Activated naive CD8-positive, alpha-beta T cell (primary cell): ENCODE measurements at regions not wholly inside any gene's neighbourhood (a gene's known extent, or its start where the extent isn't known, plus 50 kb on each side); places are given as distances from the start of the nearest gene placed in this dataset.

Source experiments
- H3K27ac Mint-ChIP-seq: one replicate; pipeline ENCODE4 v1.8.0; 2021; ENCODE audit warnings: mixed read lengths
- H3K27me3 Mint-ChIP-seq: one replicate; pipeline ENCODE4 v1.8.0; 2021; ENCODE audit warnings: mixed read lengths
- H3K36me3 Mint-ChIP-seq: one replicate; pipeline ENCODE4 v1.8.0; 2021; ENCODE audit warnings: mixed read lengths
- H3K4me1 Mint-ChIP-seq: one replicate; pipeline ENCODE4 v1.8.0; 2021; ENCODE audit warnings: low read depth, mixed read lengths
- H3K4me3 Mint-ChIP-seq: one replicate; pipeline ENCODE4 v1.8.0; 2021; ENCODE audit warnings: mild to moderate bottlenecking, mixed read lengths
- H3K9me3 Mint-ChIP-seq: one replicate; pipeline ENCODE4 v1.8.0; 2021; ENCODE audit warnings: low read depth, mixed read lengths

GRCh38 chr9:27750566-27750965, 177.3 kb upstream of the C9orf72 start:
- H3K4me1 Mint-ChIP-seq: no peaks in the 10 kb centered on the region
- no peak overlapping the region for H3K4me3 Mint-ChIP-seq
- H3K9me3 Mint-ChIP-seq: no peaks in the 10 kb centered on the region
- H3K36me3 Mint-ChIP-seq: no peaks in the 10 kb centered on the region
- no peak overlapping the region for H3K27ac Mint-ChIP-seq
- H3K27me3 Mint-ChIP-seq: peaks cover 4% of the 10 kb centered on the region

- H3K9me3 Mint-ChIP-seq: no peaks in the 10 kb centered on the region
- H3K27me3 Mint-ChIP-seq: peaks cover 4% of the 10 kb centered on the region
- no peak overlapping the region for H3K27ac Mint-ChIP-seq
- H3K36me3 Mint-ChIP-seq: no peaks in the 10 kb centered on the region
- no peaks in the 10 kb centered on the region for H3K4me1 Mint-ChIP-seq
- no peak overlapping the region for H3K4me3 Mint-ChIP-seq
These were observed 178.8 kb upstream of the C9orf72 start for GRCh38 chr9:27752069-27752468.

GRCh38 chr9:27755846-27756245, 182.6 kb upstream of the C9orf72 start:
- Mint-ChIP-seq H3K9me3 (no peaks in the 10 kb centered on the region), H3K27me3 (peaks cover 1% of the 10 kb centered on the region), H3K36me3 (no peaks in the 10 kb centered on the region), H3K4me1 (no peaks in the 10 kb centered on the region), H3K27ac (no peak overlapping the region), H3K4me3 (no peak overlapping the region)

GRCh38 chr9:27756418-27756817, 183.1 kb upstream of the C9orf72 start:
- Mint-ChIP-seq H3K4me3 (no peak overlapping the region), H3K36me3 (no peaks in the 10 kb centered on the region), H3K9me3 (no peaks in the 10 kb centered on the region), H3K27me3 (peaks cover 1% of the 10 kb centered on the region), H3K27ac (no peak overlapping the region), H3K4me1 (no peaks in the 10 kb centered on the region)

- Mint-ChIP-seq H3K4me3 (no peak overlapping the region), H3K9me3 (no peaks in the 10 kb centered on the region), H3K4me1 (no peaks in the 10 kb centered on the region), H3K27ac (no peak overlapping the region), H3K27me3 (peaks cover 2% of the 10 kb centered on the region), H3K36me3 (no peaks in the 10 kb centered on the region)
These were observed 190.6 kb upstream of the C9orf72 start for GRCh38 chr9:27763831-27764230.

- Mint-ChIP-seq H3K4me3 (no peak overlapping the region), H3K9me3 (no peaks in the 10 kb centered on the region), H3K36me3 (no peaks in the 10 kb centered on the region), H3K27me3 (peaks cover 2% of the 10 kb centered on the region), H3K27ac (no peak overlapping the region), H3K4me1 (no peaks in the 10 kb centered on the region)
These were observed 192.2 kb upstream of the C9orf72 start for GRCh38 chr9:27765266-27766072.

GRCh38 chr9:27766073-27766835, 193.0 kb upstream of the C9orf72 start:
- Mint-ChIP-seq H3K27me3 (peaks cover 3% of the 10 kb centered on the region), H3K9me3 (no peaks in the 10 kb centered on the region), H3K4me3 (no peak overlapping the region), H3K4me1 (no peaks in the 10 kb centered on the region), H3K36me3 (no peaks in the 10 kb centered on the region), H3K27ac (no peak overlapping the region)

- H3K4me3 Mint-ChIP-seq: no peak overlapping the region
- H3K9me3 Mint-ChIP-seq: no peaks in the 10 kb centered on the region
- no peaks in the 10 kb centered on the region for H3K36me3 Mint-ChIP-seq
- no peaks in the 10 kb centered on the region for H3K4me1 Mint-ChIP-seq
- peaks cover 3% of the 10 kb centered on the region for H3K27me3 Mint-ChIP-seq
- no peak overlapping the region for H3K27ac Mint-ChIP-seq
These were observed 195.5 kb upstream of the C9orf72 start for GRCh38 chr9:27768781-27769180.

- Mint-ChIP-seq H3K36me3 (no peaks in the 10 kb centered on the region), H3K4me1 (no peaks in the 10 kb centered on the region), H3K27me3 (peaks cover 3% of the 10 kb centered on the region), H3K9me3 (no peaks in the 10 kb centered on the region), H3K4me3 (no peak overlapping the region), H3K27ac (no peak overlapping the region)
These were observed 197.3 kb upstream of the C9orf72 start for GRCh38 chr9:27770541-27770940.

GRCh38 chr9:27771803-27772545, 198.7 kb upstream of the C9orf72 start:
- Mint-ChIP-seq H3K36me3 (no peaks in the 10 kb centered on the region), H3K4me1 (no peaks in the 10 kb centered on the region), H3K27ac (no peak overlapping the region), H3K9me3 (no peaks in the 10 kb centered on the region), H3K27me3 (peaks cover 1% of the 10 kb centered on the region), H3K4me3 (no peak overlapping the region)

GRCh38 chr9:27784847-27785713, 211.8 kb upstream of the C9orf72 start:
- H3K27me3 Mint-ChIP-seq: no peaks in the 10 kb centered on the region
- H3K4me3 Mint-ChIP-seq: no peak overlapping the region
- H3K36me3 Mint-ChIP-seq: peaks cover 2% of the 10 kb centered on the region
- peaks cover 3% of the 10 kb centered on the region for H3K9me3 Mint-ChIP-seq
- peaks cover 2% of the 10 kb centered on the region for H3K4me1 Mint-ChIP-seq
- no peak overlapping the region for H3K27ac Mint-ChIP-seq

GRCh38 chr9:27785714-27786100, 212.4 kb upstream of the C9orf72 start:
- no peaks in the 10 kb centered on the region for H3K27me3 Mint-ChIP-seq
- H3K27ac Mint-ChIP-seq: no peak overlapping the region
- peaks cover 2% of the 10 kb centered on the region for H3K4me1 Mint-ChIP-seq
- H3K4me3 Mint-ChIP-seq: no peak overlapping the region
- H3K9me3 Mint-ChIP-seq: peaks cover 3% of the 10 kb centered on the region
- H3K36me3 Mint-ChIP-seq: peaks cover 2% of the 10 kb centered on the region

- Mint-ChIP-seq H3K9me3 (peaks cover 3% of the 10 kb centered on the region), H3K4me1 (peaks cover 2% of the 10 kb centered on the region), H3K27me3 (peaks cover 3% of the 10 kb centered on the region), H3K4me3 (no peak overlapping the region), H3K27ac (no peak overlapping the region), H3K36me3 (peaks cover 2% of the 10 kb centered on the region)
These were observed 214.6 kb upstream of the C9orf72 start for GRCh38 chr9:27787891-27788290.

GRCh38 chr9:27791311-27791710, 218.0 kb upstream of the C9orf72 start:
- Mint-ChIP-seq H3K36me3 (no peaks in the 10 kb centered on the region), H3K27ac (no peak overlapping the region), H3K4me1 (no peaks in the 10 kb centered on the region), H3K9me3 (no peaks in the 10 kb centered on the region), H3K27me3 (peaks cover 3% of the 10 kb centered on the region), H3K4me3 (no peak overlapping the region)
